Endodermal cell (in vitro differentiated cells): ENCODE measurements at regions not wholly inside any gene's neighbourhood (a gene's known extent, or its start where the extent isn't known, plus 50 kb on each side); places are given as distances from the start of the nearest gene placed in this dataset.
"Not testable (repeated sequence)": the region's sequence is repeated elsewhere in the genome, so short reads cannot be mapped to it uniquely, and the experiment has no call there.

Source experiments
- DNase-seq: peaks from one replicate; pipeline ENCODE4 v3.0.0-alpha.2; 2017
- H3K27ac ChIP-seq: 2 replicates; pipeline ENCODE4 v1.5.1; 2013; ENCODE audit warnings: mild to moderate bottlenecking, low read depth, low read length, moderate library complexity
- H3K27me3 ChIP-seq: 2 replicates; pipeline ENCODE4 v1.6.1; 2013; ENCODE audit warnings: mild to moderate bottlenecking, low read length, moderate library complexity; ENCODE audit not compliant: insufficient read depth, control insufficient read depth, poor library complexity, severe bottlenecking
- H3K36me3 ChIP-seq: 2 replicates; pipeline ENCODE4 v1.7.0; 2013; ENCODE audit warnings: mild to moderate bottlenecking, low read length, moderate library complexity; ENCODE audit not compliant: control insufficient read depth, insufficient read depth
- H3K4me1 ChIP-seq: one replicate; pipeline ENCODE4 v1.7.0; 2013; ENCODE audit warnings: low read length; ENCODE audit not compliant: control insufficient read depth, insufficient read depth
- H3K4me3 ChIP-seq: 2 replicates; pipeline ENCODE4 v1.5.1; 2013; ENCODE audit warnings: mild to moderate bottlenecking, low read length, moderate library complexity
- H3K9ac ChIP-seq: 2 replicates; pipeline ENCODE4 v1.6.1; 2013; ENCODE audit warnings: mild to moderate bottlenecking, low read length, moderate library complexity; ENCODE audit not compliant: poor library complexity, severe bottlenecking; ENCODE audit errors: extremely low read depth
- H3K9me3 ChIP-seq: 2 replicates; pipeline ENCODE4 v1.6.1; 2013; ENCODE audit warnings: mild to moderate bottlenecking, low read length, moderate library complexity; ENCODE audit not compliant: control insufficient read depth
- H3K27ac Mint-ChIP-seq: 2 replicates; pipeline ENCODE4 v1.8.0; 2020; ENCODE audit warnings: mixed read lengths
- H3K27me3 Mint-ChIP-seq: 2 replicates; pipeline ENCODE4 v1.8.0; 2021; ENCODE audit warnings: mild to moderate bottlenecking, mixed read lengths; ENCODE audit not compliant: insufficient read depth
- H3K36me3 Mint-ChIP-seq: 2 replicates; pipeline ENCODE4 v1.8.0; 2020; ENCODE audit warnings: low read depth, mixed read lengths
- H3K4me1 Mint-ChIP-seq: 2 replicates; pipeline ENCODE4 v1.8.0; 2020; ENCODE audit warnings: mixed read lengths
- H3K4me3 Mint-ChIP-seq: 2 replicates; pipeline ENCODE4 v1.8.0; 2020; ENCODE audit warnings: mild to moderate bottlenecking, moderate library complexity, mixed read lengths
- H3K9me3 Mint-ChIP-seq: 2 replicates; pipeline ENCODE4 v1.8.0; 2020; ENCODE audit warnings: mild to moderate bottlenecking, mixed read lengths
- CTCF ChIP-seq: fragments of 200-600 bp; sonication (generic); conservative IDR thresholded peaks from 2 replicates; pipeline ENCODE4 v1.5.0; 2021; ENCODE audit warnings: antibody characterized with exemption, mild to moderate bottlenecking
- WGBS, 2 experiments: methylation state at CpG; one replicate each; pipeline versions ENCODE4 v1.1.5 to v1.1.7; 2013; ENCODE audit warnings: missing lambda C conversion rate in 2 of 2, mixed read lengths in 1 of 2; ENCODE audit not compliant: insufficient coverage in 1 of 2, insufficient read length in 1 of 2; 5-methylcytosine and 5-hydroxymethylcytosine counted together

GRCh38 chr12:41992022-41992421 lies 152.7 kb downstream of the GXYLT1 start:
- TF ChIP-seq CTCF: no peak
- H3K27ac ChIP-seq: no peak overlapping the region
- Mint-ChIP-seq H3K27me3 (no peaks in the 10 kb centered on the region), H3K9me3 (no peaks in the 10 kb centered on the region), H3K27ac (no peak overlapping the region), H3K4me1 (peaks cover 9% of the 10 kb centered on the region), H3K36me3 (no peaks in the 10 kb centered on the region), H3K4me3 (no peak overlapping the region)
- no peak overlapping the region for H3K4me3 ChIP-seq
- H3K4me1 ChIP-seq: no peaks in the 10 kb centered on the region
- peaks cover 5% of the 10 kb centered on the region for H3K9me3 ChIP-seq
- DNase-seq: no peak
- 67 to 75% methylated on average over 1 of the region's 1 CpG for WGBS, 2 experiments
- no peaks in the 10 kb centered on the region for H3K27me3 ChIP-seq
- H3K9ac ChIP-seq: no peak overlapping the region
- no peaks in the 10 kb centered on the region for H3K36me3 ChIP-seq

GRCh38 chr12:41988715-41989114 lies 156.0 kb downstream of the GXYLT1 start:
- no peak for TF ChIP-seq CTCF
- H3K9me3 ChIP-seq: peaks cover 5% of the 10 kb centered on the region
- DNase-seq: no peak
- Mint-ChIP-seq H3K27me3 (no peaks in the 10 kb centered on the region), H3K27ac (no peak overlapping the region), H3K4me3 (no peak overlapping the region), H3K9me3 (peaks cover 2% of the 10 kb centered on the region), H3K4me1 (peaks cover 9% of the 10 kb centered on the region), H3K36me3 (no peaks in the 10 kb centered on the region)
- 93 to 100% methylated on average over 1 to 2 of the region's 2 CpGs for WGBS, 2 experiments
- H3K36me3 ChIP-seq: no peaks in the 10 kb centered on the region
- no peak overlapping the region for H3K9ac ChIP-seq
- no peaks in the 10 kb centered on the region for H3K27me3 ChIP-seq
- no peaks in the 10 kb centered on the region for H3K4me1 ChIP-seq
- H3K4me3 ChIP-seq: no peak overlapping the region
- no peak overlapping the region for H3K27ac ChIP-seq

- H3K36me3 ChIP-seq, H3K27me3 Mint-ChIP-seq, H3K9ac ChIP-seq, H3K9me3 Mint-ChIP-seq, H3K27ac Mint-ChIP-seq, H3K4me3 ChIP-seq, H3K4me1 Mint-ChIP-seq, H3K4me3 Mint-ChIP-seq, H3K27me3 ChIP-seq, H3K36me3 Mint-ChIP-seq, DNase-seq, H3K4me1 ChIP-seq, H3K9me3 ChIP-seq, H3K27ac ChIP-seq: not testable (repeated sequence)
- WGBS, 2 experiments: 83% methylated on average over 1 to 2 of the region's 2 CpGs
Measured at GRCh38 chr12:41986513-41986912, 158.2 kb downstream of the GXYLT1 start.

- H3K4me3 ChIP-seq: no peak overlapping the region
- no peak overlapping the region for H3K27ac ChIP-seq
- Mint-ChIP-seq H3K27me3 (no peaks in the 10 kb centered on the region), H3K9me3 (peaks cover 12% of the 10 kb centered on the region), H3K4me1 (no peaks in the 10 kb centered on the region), H3K36me3 (no peaks in the 10 kb centered on the region), H3K27ac (no peak overlapping the region), H3K4me3 (no peak overlapping the region)
- no peaks in the 10 kb centered on the region for H3K4me1 ChIP-seq
- no peak overlapping the region for H3K9ac ChIP-seq
- no peak for DNase-seq
- no peaks in the 10 kb centered on the region for H3K27me3 ChIP-seq
- H3K36me3 ChIP-seq: no peaks in the 10 kb centered on the region
- peaks cover 3% of the 10 kb centered on the region for H3K9me3 ChIP-seq
- no peak for TF ChIP-seq CTCF
Measured at GRCh38 chr12:41983856-41984255, 160.8 kb downstream of the GXYLT1 start.
